Peyer's patch (tissue), 4 donors: ENCODE measurements at regions not wholly inside any gene's neighbourhood (a gene's known extent, or its start where the extent isn't known, plus 50 kb on each side); places are given as distances from the start of the nearest gene placed in this dataset.
A peak's percentile ranks its signal among the peaks of the same experiment; 100 is the strongest.

Source experiments
- DNase-seq, 3 donors: peaks; one replicate each; pipeline ENCODE4 v3.0.0-alpha.2; 2017 to 2019
- H3K27ac ChIP-seq, 4 donors: fragments of 200-600 bp; sonication (generic); one replicate each; pipeline ENCODE4 v1.5.1; 2016 to 2019
- H3K27me3 ChIP-seq, 2 donors: fragments of 200-600 bp; sonication (generic); one replicate each; pipeline ENCODE4 v1.5.1; 2019
- H3K36me3 ChIP-seq, 3 donors: fragments of 200-600 bp; sonication (generic); one replicate each; pipeline ENCODE4 v1.5.1; 2016 to 2019
- H3K4me1 ChIP-seq, 4 donors: fragments of 200-600 bp; sonication (generic); one replicate each; pipeline ENCODE4 v1.5.1; 2016 to 2019
- H3K4me3 ChIP-seq, 4 donors: fragments of 200-600 bp; sonication (generic); 1 replicate in 3 of 4; 2 replicates in 1 of 4; pipeline ENCODE4 v1.5.1; 2016 to 2019; ENCODE audit warnings: mild to moderate bottlenecking in 1 of 4
- H3K9me3 ChIP-seq, 4 donors: fragments of 200-600 bp; sonication (generic); one replicate each; pipeline ENCODE4 v1.5.1; 2016 to 2019; ENCODE audit warnings: mild to moderate bottlenecking in 1 of 4
- POLR2A ChIP-seq, 2 donors: fragments of 450-650 bp; IDR thresholded peaks; one replicate each; pipeline ENCODE4 v1.5.1; 2017; ENCODE audit warnings: antibody characterized with exemption in 2 of 2, mild to moderate bottlenecking in 2 of 2, moderate library complexity in 2 of 2
- TF ChIP-seq, protein P1 (sequence below), 6 experiments: fragments of 450-650 bp in 4 of 6; fragments of 200-600 bp in 2 of 6; sonication (generic) in 1 of 6; IDR thresholded peaks; one replicate each; pipeline ENCODE4 v1.5.1; 2017 to 2019; ENCODE audit warnings: antibody characterized with exemption in 6 of 6, mild to moderate bottlenecking in 3 of 6, moderate library complexity in 1 of 6

DNA sequence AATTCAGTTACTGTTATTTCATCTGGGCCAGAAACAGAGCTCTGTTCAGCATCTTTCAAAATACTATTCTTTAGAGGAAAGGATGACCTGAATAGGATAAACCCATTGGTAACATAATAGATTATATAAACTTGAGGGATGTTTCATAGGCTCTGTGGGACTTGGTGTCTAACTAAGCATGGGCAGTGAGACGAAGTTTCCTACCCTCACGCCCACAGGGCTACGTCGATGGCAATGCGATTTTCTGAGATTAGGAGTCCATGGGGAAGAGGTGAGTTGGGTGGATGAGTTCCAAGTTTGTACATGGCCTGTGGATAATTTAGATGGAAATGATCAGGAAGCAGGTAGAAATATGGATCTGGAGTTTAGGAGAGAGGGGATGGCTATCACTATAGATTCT lies 115.2 kb upstream of the TBL1XR1 start:
- H3K4me3 ChIP-seq, result no peak overlapping the region
- TF ChIP-seq, protein P1, sequence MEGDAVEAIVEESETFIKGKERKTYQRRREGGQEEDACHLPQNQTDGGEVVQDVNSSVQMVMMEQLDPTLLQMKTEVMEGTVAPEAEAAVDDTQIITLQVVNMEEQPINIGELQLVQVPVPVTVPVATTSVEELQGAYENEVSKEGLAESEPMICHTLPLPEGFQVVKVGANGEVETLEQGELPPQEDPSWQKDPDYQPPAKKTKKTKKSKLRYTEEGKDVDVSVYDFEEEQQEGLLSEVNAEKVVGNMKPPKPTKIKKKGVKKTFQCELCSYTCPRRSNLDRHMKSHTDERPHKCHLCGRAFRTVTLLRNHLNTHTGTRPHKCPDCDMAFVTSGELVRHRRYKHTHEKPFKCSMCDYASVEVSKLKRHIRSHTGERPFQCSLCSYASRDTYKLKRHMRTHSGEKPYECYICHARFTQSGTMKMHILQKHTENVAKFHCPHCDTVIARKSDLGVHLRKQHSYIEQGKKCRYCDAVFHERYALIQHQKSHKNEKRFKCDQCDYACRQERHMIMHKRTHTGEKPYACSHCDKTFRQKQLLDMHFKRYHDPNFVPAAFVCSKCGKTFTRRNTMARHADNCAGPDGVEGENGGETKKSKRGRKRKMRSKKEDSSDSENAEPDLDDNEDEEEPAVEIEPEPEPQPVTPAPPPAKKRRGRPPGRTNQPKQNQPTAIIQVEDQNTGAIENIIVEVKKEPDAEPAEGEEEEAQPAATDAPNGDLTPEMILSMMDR (IDR thresholded peaks at IDR 0.05), result no peak
- no peak for TF ChIP-seq POLR2A (IDR thresholded peaks at IDR 0.05)

GRCh38 chr3:177314897-177315296 lies 117.6 kb upstream of the TBL1XR1 start:
- Histone ChIP-seq H3K4me3 (no peak overlapping the region), H3K27me3 (no peaks in the 10 kb centered on the region), H3K9me3 (peaks cover 0 to 5% (median 0%) of the 10 kb centered on the region in 4 donors), H3K4me1 (no peaks in the 10 kb centered on the region), H3K36me3 (no peaks in the 10 kb centered on the region), H3K27ac (no peak overlapping the region)
- no peak for DNase-seq
- TF ChIP-seq, protein P1 (IDR thresholded peaks at IDR 0.05), result no peak
- no peak for TF ChIP-seq POLR2A (IDR thresholded peaks at IDR 0.05)

More for the DNA sequence above, 115.2 kb upstream of the TBL1XR1 start:
- no peak overlapping the region for H3K27ac ChIP-seq
- no peaks in the 10 kb centered on the region for H3K36me3 ChIP-seq
- H3K4me1 ChIP-seq, result no peaks in the 10 kb centered on the region
- no peaks in the 10 kb centered on the region for H3K27me3 ChIP-seq
- peaks cover 0 to 5% (median 0%) of the 10 kb centered on the region in 4 donors for H3K9me3 ChIP-seq
- DNase-seq, result no peak

DNA sequence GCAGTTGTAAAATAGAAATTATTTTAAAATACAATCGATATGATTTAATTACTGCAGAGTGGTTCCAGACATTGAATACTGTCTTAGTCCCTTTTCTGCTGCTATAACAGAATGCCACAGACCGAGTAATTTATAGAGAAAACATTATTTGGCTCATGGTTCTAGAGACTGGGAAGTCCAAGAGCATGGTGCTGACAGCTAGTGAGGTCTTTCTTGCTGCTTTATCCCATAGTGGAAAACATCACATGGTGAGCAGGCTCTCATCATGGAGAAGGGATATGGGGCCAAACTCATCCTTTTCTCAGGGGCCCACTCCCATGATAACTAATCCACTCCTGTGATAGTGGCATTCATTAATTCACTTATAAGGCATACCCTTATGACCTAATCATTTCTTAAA lies 120.0 kb upstream of the TBL1XR1 start:
- Histone ChIP-seq H3K36me3 (no peaks in the 10 kb centered on the region), H3K4me3 (no peak overlapping the region), H3K4me1 (peaks cover 0 to 6% (median 3%) of the 10 kb centered on the region in 4 donors), H3K9me3 (no peaks in the 10 kb centered on the region), H3K27me3 (no peaks in the 10 kb centered on the region), H3K27ac (no peak overlapping the region)
- no peak for TF ChIP-seq POLR2A (IDR thresholded peaks at IDR 0.05)
- TF ChIP-seq, protein P1 (IDR thresholded peaks at IDR 0.05), result no peak
- no peak for DNase-seq

DNA sequence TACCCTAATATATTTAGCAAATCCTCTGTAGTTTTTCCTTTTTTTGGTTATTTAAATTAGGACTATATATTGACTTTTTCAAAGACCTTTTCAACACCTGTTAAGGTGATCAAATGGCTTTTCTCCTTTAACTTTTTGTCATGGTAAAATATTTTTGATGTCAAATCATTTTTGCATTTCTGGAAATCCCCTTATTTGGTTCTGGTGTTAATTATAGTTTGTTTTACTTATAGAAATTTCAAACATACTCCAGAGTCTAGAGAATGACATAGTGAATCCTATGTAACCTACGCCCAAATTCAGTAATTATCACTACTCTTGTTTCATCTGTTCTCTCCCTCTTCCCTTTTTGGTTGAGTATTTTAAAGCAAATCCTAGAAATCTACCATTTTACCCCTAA lies 121.3 kb upstream of the TBL1XR1 start:
- TF ChIP-seq, protein P1 (IDR thresholded peaks at IDR 0.05), result no peak
- no peaks in the 10 kb centered on the region for H3K9me3 ChIP-seq
- H3K4me3 ChIP-seq, result no peak overlapping the region
- no peaks in the 10 kb centered on the region for H3K36me3 ChIP-seq
- no peak for DNase-seq
- no peaks in the 10 kb centered on the region for H3K27me3 ChIP-seq
- H3K27ac ChIP-seq, result no peak overlapping the region
- peaks cover 0 to 6% (median 3%) of the 10 kb centered on the region in 4 donors for H3K4me1 ChIP-seq

DNA sequence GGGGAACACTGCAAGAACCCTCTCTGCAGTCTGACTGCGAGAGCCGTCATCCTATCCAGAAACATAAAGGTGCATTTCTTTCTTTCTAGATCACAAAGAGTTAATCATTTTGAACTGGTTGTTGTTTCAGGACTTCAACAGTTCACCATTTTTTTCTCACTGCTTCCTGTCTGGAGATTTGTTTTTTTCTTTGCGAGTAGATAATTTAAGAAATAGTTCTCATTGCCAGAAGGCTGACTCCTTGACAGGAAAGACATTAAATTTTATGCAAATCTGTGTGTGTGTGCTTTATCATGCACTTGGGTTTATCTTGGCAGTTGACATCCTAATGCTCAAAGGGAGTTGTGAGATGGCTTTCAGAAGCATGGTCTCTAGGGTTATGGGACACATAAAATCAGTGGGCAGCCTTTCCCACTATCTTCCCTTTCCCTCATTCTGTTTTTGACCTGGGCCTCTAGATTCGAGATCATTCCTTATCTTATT lies 123.5 kb upstream of the TBL1XR1 start:
- TF ChIP-seq POLR2A (IDR thresholded peaks at IDR 0.05), result no peak
- TF ChIP-seq, protein P1 (IDR thresholded peaks at IDR 0.05), result no peak

GRCh38 chr3:177321819-177322218 lies 124.5 kb upstream of the TBL1XR1 start:
- TF ChIP-seq, protein P1 (IDR thresholded peaks at IDR 0.05), result no peak
- TF ChIP-seq POLR2A (IDR thresholded peaks at IDR 0.05), result no peak
- H3K4me1 ChIP-seq, result peaks cover 0 to 10% (median 3%) of the 10 kb centered on the region in 4 donors
- no peak overlapping the region for H3K27ac ChIP-seq
- no peaks in the 10 kb centered on the region for H3K9me3 ChIP-seq
- no peaks in the 10 kb centered on the region for H3K36me3 ChIP-seq
- H3K27me3 ChIP-seq, result no peaks in the 10 kb centered on the region
- DNase-seq, result no peak
- no peak overlapping the region for H3K4me3 ChIP-seq

More for the DNA sequence above, 123.5 kb upstream of the TBL1XR1 start:
- peaks cover 0 to 10% (median 3%) of the 10 kb centered on the region in 4 donors for H3K4me1 ChIP-seq
- DNase-seq, result no peak
- H3K4me3 ChIP-seq, result no peak overlapping the region
- no peaks in the 10 kb centered on the region for H3K36me3 ChIP-seq
- no peaks in the 10 kb centered on the region for H3K27me3 ChIP-seq
- H3K9me3 ChIP-seq, result no peaks in the 10 kb centered on the region
- H3K27ac ChIP-seq, result peak overlapping the region in 1 of 4 donors; percentile 38
